ENCODE measurements at regions not wholly inside any gene's neighbourhood (a gene's known extent, or its start where the extent isn't known, plus 50 kb on each side); places are given as distances from the start of the nearest gene placed in this dataset.

DNA sequence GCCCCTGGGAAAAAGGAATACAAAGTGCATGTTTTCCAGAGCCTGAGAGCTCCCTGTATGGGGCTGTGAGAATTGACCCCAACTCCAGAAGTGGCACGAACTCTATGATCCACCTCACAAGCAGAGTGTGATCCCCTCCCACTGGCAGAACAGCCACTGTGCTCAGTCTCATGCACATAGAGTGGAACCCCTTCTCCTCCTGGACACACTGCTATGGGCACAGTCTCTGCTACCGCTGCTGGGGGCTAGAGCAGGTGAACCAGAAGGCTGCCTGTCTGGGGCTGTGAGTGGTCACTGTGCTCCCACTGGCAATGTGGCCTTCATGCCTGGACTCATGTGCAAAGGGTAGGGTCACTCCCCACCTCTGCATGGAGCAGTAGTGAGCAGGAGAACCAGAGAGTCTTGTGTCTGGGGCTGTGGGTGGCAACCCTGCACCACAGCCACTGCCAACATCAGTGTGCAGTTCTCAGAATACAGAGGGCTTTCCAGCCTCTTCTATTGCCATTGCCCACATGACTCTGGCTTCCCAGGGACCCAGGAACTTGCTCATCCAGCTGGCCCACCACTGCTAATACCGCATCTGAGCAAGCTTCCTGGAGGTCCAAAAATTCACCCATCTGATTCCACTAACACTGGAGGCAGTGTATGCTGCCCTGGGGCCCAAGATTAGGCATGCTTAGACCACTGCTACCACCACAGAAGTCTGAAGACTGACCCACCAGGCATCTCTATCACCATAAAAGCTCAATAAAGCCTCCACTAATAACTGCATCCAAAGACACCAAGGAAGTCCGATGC lies 343.7 kb upstream of the SOX14 start:
- H3K9me3 Mint-ChIP-seq, result peaks cover 49% of the 10 kb centered on the region
- no peak overlapping the region for H3K27ac Mint-ChIP-seq
- no peaks in the 10 kb centered on the region for H3K27me3 Mint-ChIP-seq (ENCODE audit: insufficient read depth)
- TF ChIP-seq, protein P1, sequence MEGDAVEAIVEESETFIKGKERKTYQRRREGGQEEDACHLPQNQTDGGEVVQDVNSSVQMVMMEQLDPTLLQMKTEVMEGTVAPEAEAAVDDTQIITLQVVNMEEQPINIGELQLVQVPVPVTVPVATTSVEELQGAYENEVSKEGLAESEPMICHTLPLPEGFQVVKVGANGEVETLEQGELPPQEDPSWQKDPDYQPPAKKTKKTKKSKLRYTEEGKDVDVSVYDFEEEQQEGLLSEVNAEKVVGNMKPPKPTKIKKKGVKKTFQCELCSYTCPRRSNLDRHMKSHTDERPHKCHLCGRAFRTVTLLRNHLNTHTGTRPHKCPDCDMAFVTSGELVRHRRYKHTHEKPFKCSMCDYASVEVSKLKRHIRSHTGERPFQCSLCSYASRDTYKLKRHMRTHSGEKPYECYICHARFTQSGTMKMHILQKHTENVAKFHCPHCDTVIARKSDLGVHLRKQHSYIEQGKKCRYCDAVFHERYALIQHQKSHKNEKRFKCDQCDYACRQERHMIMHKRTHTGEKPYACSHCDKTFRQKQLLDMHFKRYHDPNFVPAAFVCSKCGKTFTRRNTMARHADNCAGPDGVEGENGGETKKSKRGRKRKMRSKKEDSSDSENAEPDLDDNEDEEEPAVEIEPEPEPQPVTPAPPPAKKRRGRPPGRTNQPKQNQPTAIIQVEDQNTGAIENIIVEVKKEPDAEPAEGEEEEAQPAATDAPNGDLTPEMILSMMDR (IDR thresholded peaks at IDR 0.05), result no peak
- H3K4me1 Mint-ChIP-seq (ENCODE audit: low read depth), result no peaks in the 10 kb centered on the region
- H3K36me3 Mint-ChIP-seq (ENCODE audit: low read depth), result peaks cover 11% of the 10 kb centered on the region
- H3K4me3 Mint-ChIP-seq, result no peak overlapping the region
- DNase-seq, result no peak

DNA sequence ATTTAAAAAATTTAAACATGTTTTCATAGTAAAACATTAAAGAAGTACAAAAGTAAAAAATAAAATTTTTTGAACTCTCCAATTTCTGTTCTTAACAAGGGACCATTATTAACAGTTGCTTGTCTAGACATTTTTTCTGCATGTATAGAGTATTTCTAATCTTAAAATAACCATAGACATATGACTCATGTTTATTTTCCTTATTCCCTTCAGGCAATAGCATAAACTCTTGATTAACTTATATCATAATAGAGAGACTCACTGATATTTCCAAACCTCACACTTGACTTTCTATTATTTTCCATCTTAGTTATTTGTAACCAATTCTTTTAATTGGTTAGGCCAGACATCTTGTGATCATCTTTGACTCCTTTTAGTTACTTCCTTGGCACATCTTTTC lies 325.6 kb upstream of the SOX14 start:
- Mint-ChIP-seq H3K4me3 (no peak overlapping the region), H3K4me1 (ENCODE audit: low read depth) (no peaks in the 10 kb centered on the region)

GRCh38 chr3:137460944-137461343 lies 303.2 kb upstream of the SOX14 start:
- Mint-ChIP-seq H3K4me3 (no peak overlapping the region), H3K4me1 (ENCODE audit: low read depth) (no peaks in the 10 kb centered on the region), H3K27ac (no peak overlapping the region), H3K9me3 (peaks cover 33% of the 10 kb centered on the region), H3K36me3 (ENCODE audit: low read depth) (0 out of 2 replicates have a peak, but pooled peaks cover 6% of the 10 kb centered on the region), H3K27me3 (ENCODE audit: insufficient read depth) (peaks cover 2% of the 10 kb centered on the region; the same call in 1 of the 2 replicates)
- TF ChIP-seq, protein P1 (IDR thresholded peaks at IDR 0.05), result no peak
- DNase-seq, result no peak

More for the DNA sequence above, 325.6 kb upstream of the SOX14 start:
- no peak for DNase-seq
- Mint-ChIP-seq H3K9me3 (peaks cover 39% of the 10 kb centered on the region), H3K36me3 (ENCODE audit: low read depth) (no peaks in the 10 kb centered on the region), H3K27ac (no peak overlapping the region), H3K27me3 (ENCODE audit: insufficient read depth) (no peaks in the 10 kb centered on the region)
- TF ChIP-seq, protein P1 (IDR thresholded peaks at IDR 0.05), result no peak

DNA sequence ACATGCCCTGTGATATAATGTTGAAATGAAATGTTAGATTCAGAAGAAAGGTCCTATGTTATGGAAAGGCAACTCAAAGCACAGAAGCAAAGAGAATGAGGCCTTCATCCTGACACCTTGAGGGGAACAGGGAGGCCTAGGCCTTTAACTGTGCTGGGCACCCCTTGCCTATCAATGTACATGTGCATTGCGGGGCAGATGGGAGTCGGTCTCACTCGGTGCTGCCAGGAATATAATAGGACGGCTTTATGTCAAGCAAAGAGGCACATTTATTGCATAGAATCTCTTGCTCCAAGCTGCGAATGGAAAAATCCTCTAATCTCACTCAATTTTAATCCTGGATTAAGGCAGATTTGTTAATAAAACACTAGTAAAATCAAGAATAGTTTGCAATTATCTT lies 301.0 kb upstream of the SOX14 start:
- Mint-ChIP-seq H3K4me3 (no peak overlapping the region), H3K4me1 (ENCODE audit: low read depth) (no peaks in the 10 kb centered on the region), H3K36me3 (ENCODE audit: low read depth) (0 out of 2 replicates have a peak, but pooled peaks cover 6% of the 10 kb centered on the region), H3K27ac (no peak overlapping the region), H3K27me3 (ENCODE audit: insufficient read depth) (peaks cover 9% of the 10 kb centered on the region), H3K9me3 (peaks cover 51% of the 10 kb centered on the region)
- no peak for DNase-seq
- TF ChIP-seq, protein P1 (IDR thresholded peaks at IDR 0.05), result no peak

GRCh38 chr3:137464341-137464740 lies 299.8 kb upstream of the SOX14 start:
- no peaks in the 10 kb centered on the region for H3K4me1 Mint-ChIP-seq (ENCODE audit: low read depth)
- peaks cover 9% of the 10 kb centered on the region for H3K27me3 Mint-ChIP-seq (ENCODE audit: insufficient read depth)
- no peak for DNase-seq
- no peak overlapping the region for H3K4me3 Mint-ChIP-seq
- H3K27ac Mint-ChIP-seq, result no peak overlapping the region
- TF ChIP-seq, protein P1 (IDR thresholded peaks at IDR 0.05), result no peak
- H3K36me3 Mint-ChIP-seq (ENCODE audit: low read depth), result 0 out of 2 replicates have a peak, but pooled peaks cover 6% of the 10 kb centered on the region
- peaks cover 52% of the 10 kb centered on the region for H3K9me3 Mint-ChIP-seq

Data from HFFc6 (cell line).